Stimulated activated CD4-positive, alpha-beta T cell treated with anti-CD3 and anti-CD28 coated beads, Interleukin-2, amount 100 ng/mL, for 48 hours (primary cell): ENCODE measurements at regions not wholly inside any gene's neighbourhood (a gene's known extent, or its start where the extent isn't known, plus 50 kb on each side); places are given as distances from the start of the nearest gene placed in this dataset.
"Not testable (repeated sequence)": the region's sequence is repeated elsewhere in the genome, so short reads cannot be mapped to it uniquely, and the experiment has no call there.

Experiments used
- DNase-seq, 2 donors: peaks; one replicate each; pipeline ENCODE4 v3.0.0-alpha.2; 2020

- no peak for DNase-seq
Measured at GRCh38 chr3:20608054-20608738, 422.2 kb upstream of the SGO1 start.

DNA sequence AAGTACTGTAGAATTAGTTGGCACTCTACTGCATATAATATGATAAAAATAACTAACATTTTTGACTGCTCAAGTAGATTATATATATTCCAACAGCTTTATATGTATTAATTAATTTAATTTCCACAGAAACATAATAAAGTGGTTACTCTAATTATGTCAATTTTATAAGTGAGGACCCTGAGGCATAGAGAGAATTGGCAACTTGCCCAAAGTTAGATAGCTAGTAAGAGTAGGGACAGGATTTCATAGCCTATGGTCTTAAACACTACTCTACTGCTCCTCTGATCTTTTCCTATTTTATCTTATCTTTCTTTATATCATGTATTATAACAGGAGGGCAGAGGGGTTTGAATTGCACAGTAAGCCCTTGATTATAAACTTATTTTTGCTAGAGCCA is 418.7 kb upstream of the SGO1 start:
- no peak for DNase-seq

DNA sequence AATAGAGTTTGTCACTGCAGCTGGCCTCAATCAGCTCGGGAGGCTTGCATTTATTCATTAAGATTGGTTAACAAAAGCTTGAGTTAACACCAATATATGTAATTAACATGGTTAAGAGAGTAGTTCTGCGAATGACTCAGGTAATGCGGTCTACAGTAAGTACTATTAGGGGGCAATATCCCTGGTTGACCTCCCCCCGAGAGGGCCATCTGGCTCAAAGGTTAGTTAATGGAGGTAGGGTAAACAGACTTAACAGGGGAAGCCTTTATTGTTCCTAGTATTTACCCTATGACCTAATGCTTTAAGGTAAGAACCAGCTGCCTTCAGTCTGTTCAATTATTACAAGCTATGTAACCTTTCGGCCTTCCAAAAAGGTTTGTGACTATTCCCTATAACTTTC is 403.3 kb upstream of the SGO1 start:
- no peak for DNase-seq

DNA sequence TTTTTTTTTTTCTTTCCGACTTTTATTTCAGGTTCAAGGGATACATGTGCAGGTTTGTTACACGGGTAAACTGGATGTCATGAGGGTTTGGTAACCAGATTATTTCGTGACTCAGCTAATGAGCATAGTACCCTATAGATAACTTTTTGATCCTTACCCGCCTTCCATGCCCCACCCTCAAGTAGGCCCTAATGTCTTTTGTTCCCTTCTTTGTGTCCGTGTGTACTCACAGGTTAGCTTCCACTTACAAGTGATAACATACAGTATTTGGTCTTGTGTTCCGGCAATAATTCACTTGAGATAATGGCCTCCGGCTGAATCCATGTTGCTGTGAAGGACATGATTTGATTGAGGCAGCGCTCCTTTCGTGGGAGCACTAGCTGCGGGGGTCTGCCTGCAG is 402.8 kb upstream of the SGO1 start:
- no peak for DNase-seq

- no peak for DNase-seq
Measured at GRCh38 chr3:20583648-20584047, 397.6 kb upstream of the SGO1 start.

GRCh38 chr3:20576228-20576627 is 390.2 kb upstream of the SGO1 start:
- no peak for DNase-seq

- no peak for DNase-seq
Measured at GRCh38 chr3:20575146-20575545, 389.1 kb upstream of the SGO1 start.

DNA sequence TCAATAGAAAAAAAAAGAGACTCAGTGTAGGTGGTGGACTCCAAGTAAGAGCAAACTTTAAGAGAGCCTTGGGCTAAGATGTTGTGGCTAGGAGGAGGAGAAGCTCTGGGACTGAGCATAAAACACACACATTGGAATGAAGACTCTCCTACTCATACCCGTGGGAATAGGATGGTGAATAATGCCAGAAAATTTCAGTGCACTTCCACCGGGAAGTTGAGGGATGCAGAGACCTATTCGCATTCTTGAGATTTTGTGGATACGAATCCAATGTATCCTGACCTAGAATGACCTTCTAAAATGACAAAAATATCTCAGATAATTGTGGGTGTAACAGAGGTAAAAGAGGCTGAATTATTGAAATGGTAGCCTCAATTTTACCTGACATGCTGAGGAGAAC is 388.7 kb upstream of the SGO1 start:
- DNase-seq, result no peak

- DNase-seq, result no peak
Measured at GRCh38 chr3:20573175-20573574, 387.2 kb upstream of the SGO1 start.

GRCh38 chr3:20572473-20572872 is 386.5 kb upstream of the SGO1 start:
- no peak for DNase-seq

- no peak for DNase-seq
Measured at GRCh38 chr3:20569310-20569709, 383.3 kb upstream of the SGO1 start.

DNA sequence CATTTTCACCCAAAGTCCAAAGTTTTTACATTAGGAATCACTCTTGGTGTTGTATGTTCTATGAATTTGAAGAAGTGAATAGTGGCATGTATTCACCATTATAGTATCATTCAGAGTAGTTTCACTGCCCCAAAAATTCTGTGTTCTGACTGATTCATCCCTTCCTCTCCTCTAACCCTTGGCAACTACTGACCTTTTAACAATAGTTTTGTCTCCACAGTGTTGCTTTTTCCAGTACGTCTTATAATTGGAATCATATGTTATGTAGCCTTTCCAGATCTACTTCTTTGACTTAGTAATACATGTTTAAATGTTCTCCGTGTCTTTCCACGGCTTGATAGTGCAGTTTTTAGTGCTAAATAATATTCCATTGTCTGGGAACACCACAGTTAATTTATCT is 379.0 kb upstream of the SGO1 start:
- no peak for DNase-seq

- no peak for DNase-seq
Measured at GRCh38 chr3:20563985-20564384, 378.0 kb upstream of the SGO1 start.

GRCh38 chr3:20563251-20563650 is 377.2 kb upstream of the SGO1 start:
- no peak for DNase-seq

DNA sequence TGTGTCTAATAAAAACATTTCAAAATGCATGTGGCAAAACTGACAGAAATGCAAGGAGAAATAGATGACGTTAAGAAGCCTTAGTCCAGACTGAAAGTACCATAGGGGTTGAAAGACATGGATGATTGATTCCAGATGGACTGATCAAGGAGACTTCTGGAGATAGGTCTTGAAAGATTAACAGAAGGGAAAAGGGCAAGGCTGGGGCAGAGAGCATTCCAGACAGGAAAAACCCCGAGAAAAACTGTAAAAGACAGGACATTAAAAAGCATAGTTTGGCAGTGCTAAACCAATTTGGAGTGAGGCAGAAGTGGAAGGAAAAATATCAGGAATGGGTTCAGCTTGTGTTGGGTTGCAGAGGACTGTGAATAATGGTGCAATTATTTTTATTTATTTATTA is 375.2 kb upstream of the SGO1 start:
- no peak for DNase-seq

- not testable (repeated sequence) for DNase-seq
Measured at GRCh38 chr3:20560446-20560845, 374.4 kb upstream of the SGO1 start.

DNA sequence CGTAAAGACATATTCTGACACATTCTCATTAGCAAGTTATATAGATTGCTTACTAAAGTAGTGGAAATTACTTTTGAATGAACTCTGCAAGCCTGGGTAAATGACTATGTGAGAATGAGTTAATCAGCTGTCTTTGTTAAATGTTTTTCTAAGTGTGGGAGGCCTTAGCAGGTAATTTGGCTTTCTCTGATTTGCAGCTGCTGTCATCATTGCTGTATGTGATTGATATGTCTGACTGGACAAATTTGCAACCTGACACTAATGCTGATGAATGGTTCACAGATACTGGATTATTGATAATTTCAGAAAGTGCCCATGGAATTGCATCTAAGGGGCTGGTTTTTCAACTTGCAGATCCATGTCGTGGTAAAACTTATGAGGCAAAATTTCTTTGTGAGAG is 372.2 kb upstream of the SGO1 start:
- no peak for DNase-seq

- no peak for DNase-seq
Measured at GRCh38 chr3:20556661-20557060, 370.7 kb upstream of the SGO1 start.

GRCh38 chr3:20552605-20553275 is 366.7 kb upstream of the SGO1 start:
- DNase-seq, result no peak

DNA sequence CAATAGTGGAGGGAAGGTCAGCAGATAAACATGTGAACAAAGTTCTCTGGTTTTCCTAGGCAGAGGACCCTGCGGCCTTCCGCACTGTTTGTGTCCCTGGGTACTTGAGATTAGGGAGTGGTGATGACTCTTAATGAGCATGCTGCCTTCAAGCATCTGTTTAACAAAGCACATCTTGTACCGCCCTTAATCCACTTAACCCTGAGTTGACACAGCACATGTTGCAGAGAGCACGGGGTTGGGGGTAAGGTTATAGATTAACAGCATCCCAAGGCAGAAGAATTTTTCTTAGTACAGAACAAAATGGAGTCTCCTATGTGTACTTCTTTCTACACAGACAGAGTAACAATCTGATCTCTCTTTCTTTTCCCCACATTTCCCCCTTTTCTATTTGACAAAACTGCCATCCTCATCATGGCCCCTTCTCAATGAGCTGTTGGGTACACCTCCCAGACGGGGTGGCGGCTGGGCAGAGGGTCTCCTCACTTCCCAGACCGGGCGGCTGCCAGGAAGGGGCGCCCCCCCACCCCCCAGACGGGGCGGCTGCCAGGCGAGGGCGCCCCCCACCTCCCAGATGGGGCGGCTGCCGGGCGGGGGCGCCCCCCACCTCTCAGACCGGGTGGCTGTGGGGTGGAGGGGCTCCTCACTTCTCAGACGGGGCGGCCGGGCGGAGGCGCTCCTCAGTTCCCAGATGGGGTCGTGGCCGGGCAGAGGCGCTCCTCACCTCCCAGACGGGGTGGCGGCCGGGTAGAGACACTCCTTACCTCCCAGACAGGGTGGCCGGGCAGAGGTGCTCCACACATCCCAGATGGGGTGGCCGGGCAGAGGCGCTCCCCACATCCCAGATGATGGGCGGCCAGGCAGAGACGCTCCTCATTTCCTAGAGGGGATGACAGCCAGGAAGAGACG is 361.6 kb upstream of the SGO1 start:
- DNase-seq, result not testable (repeated sequence)

- DNase-seq, result no peak
Measured at GRCh38 chr3:20546636-20547035, 360.6 kb upstream of the SGO1 start.

DNA sequence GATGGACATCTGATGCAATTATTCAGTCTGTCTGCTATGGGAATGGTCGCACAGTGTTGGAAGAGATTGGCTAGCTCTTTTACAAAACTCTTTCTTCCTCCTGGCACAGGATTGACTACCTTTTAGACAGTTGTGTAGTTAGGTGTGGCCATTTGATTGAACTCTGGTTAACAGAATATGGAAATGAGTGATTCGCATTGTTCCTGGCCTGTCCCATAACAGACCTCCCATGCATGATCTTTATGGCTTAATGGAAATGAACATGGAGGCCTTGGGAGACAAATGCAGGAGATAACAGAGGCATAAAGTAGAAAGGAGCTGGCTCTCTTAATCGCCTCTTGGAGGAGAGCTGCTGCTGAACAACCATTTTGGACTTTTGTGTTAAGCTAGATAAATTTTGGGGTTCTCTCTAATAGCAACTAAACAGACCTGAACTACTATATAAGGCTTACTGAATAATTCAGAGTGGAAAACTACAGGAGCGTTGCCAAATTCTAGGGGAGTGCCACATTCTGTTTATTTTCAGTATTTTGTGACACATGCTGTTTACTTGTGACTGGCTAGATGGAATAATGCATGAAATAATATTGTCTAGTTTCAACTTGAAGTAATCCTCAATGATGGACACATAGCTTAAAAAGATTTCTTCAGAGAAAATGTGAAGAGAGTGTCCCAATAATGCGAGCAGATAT is 357.7 kb upstream of the SGO1 start:
- DNase-seq, result no peak

- no peak for DNase-seq
Measured at GRCh38 chr3:20540066-20540465, 354.1 kb upstream of the SGO1 start.
